ENCODE measurements at regions not wholly inside any gene's neighbourhood (a gene's known extent, or its start where the extent isn't known, plus 50 kb on each side); places are given as distances from the start of the nearest gene placed in this dataset.

DNA sequence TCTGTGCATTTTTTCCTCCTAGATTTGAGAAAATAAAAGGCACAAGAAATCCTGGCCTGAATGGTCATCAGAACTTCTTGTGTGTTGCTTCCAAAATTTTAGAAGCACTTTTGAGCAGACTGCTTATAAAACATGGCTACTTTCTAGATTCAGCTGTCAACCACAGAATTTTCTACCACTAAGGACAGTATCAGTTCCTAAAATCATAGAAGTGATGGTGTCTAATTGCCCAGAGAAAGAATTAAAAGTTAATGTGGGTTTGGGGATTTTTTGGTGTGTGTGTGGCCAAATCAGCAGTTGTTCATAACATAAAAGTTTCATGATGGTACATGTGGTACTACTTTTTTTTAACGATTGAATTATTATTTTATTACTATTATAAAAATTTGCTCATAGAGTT lies 171.4 kb upstream of the SNX7 start:
- no peak for DNase-seq (ENCODE audit: low spot score)
- in situ Hi-C loops (cut with HindIII; ENCODE audit: low sequenced_read_pairs): no loop called here

DNA sequence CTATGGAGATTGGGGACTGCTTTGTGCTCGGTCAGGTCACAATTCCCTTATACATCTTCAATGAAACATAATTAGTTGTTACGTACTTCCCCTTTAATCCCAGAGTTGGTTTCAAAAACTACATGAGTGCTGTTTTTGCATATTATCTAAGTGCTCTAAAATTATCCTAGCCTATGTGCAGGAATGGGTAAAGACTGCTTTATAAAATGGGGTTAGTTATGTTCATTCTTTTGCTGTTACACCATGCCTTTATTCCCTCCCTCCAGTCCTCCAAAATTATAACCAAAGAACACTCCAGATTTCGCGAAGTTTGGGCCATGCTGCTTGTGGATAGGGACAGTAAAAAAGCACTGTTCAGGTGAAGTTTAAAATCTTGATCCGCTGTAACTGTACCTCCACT lies 173.9 kb upstream of the SNX7 start:
- DNase-seq (ENCODE audit: low spot score): no peak
- in situ Hi-C loops (cut with HindIII; ENCODE audit: low sequenced_read_pairs): no loop called here

DNA sequence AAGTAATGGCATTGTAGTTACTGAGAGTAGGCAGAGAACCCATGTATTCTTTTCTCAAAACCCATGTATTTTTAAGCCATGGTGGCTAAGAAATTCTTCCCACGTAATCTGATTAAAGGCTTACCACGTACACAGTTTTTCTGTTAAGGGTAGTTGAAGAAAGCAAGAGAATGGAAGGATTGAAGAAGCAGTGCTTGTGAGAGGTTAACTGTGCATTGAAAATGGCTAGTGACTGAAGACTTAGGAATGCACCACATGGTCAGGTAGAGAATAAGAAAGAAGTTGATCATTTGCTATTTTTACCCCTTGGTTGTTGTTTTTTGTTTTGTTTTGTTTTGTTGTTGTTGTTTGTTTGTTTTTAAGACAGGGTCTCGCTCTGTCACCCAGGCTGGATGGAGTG lies 178.9 kb upstream of the SNX7 start:
- DNase-seq (ENCODE audit: low spot score): no peak
- in situ Hi-C loops (cut with HindIII; ENCODE audit: low sequenced_read_pairs): no loop called here

DNA sequence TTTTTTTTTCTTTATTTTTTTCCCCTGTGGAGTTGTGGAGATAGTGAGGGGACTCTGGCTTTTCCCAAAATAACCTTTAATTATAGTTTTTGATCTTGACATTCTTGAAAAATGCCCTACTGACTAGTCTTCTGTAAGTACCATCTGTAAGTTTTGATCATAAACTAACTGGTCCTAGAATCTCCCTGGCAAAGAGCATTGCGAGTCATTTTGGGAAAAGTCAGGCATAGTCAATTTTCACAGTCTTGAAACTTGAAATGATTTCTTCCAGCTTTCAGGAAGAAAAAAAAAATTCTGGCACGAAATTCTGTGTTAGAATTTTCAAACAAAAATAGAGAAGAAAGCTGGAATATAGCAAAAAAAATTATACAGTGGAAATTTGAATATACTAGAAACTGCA lies 181.2 kb upstream of the SNX7 start:
- in situ Hi-C loops (cut with HindIII; ENCODE audit: low sequenced_read_pairs): no loop called here
- no peak for DNase-seq (ENCODE audit: low spot score)

DNA sequence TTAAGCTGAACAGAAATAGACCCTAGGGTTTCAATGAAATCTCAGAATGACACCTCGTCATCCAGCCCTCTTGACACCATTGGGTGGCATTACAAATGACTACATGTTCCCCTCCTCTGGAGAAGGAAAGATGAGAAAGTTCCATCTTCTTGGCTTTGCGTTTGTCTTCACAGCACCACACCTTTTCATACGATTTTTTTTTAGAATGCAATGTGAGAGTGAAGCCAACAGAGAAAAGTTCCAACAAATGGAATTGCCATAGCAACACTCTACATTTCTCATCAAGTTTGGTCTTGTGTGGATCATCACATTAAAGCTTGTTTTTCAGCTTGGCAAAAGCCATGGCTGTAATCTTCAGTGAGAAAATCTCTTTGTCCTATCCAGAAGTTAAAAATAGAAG lies 183.4 kb upstream of the SNX7 start:
- DNase-seq (ENCODE audit: low spot score): no peak
- in situ Hi-C loops (cut with HindIII; ENCODE audit: low sequenced_read_pairs): no loop called here

DNA sequence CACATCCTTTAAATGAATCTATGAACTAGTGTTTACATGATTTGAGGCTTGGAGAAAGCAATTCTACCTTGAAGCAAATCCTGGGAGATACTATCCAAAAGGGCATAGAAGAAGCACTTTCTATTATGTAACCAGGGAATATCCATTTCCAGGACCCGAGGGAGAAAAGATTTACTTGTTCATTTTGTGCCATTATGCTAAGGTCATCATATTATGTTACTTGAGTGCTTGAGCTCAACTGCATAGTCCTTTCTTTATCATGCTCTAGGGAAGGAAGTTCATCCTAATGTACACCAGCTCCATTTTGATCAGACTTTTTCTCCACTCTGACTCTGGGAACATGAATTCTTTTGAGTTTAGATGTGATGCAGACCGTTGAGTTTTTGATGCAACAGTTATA lies 188.6 kb upstream of the SNX7 start:
- DNase-seq (ENCODE audit: low spot score): no peak
- in situ Hi-C loops (cut with HindIII; ENCODE audit: low sequenced_read_pairs): no loop called here

DNA sequence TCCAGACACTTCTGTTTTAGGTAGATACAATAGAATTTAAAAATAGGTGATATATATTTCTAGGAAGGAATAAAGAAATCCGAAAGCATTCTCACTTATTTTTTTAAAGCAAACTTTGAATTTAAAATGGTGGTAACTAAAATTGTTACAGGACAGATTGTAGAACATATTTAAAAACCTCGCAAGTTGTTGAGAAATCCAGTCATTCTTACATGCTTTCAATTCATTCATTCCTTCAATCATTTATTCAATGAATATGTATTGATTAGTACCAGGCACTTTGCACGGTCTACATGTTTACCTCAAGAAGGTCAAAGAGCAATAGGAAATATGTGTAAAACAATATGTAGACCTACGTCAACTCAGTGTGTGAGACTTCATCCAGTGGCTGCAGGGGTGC lies 189.9 kb upstream of the SNX7 start:
- DNase-seq (ENCODE audit: low spot score): no peak
- in situ Hi-C loops (cut with HindIII; ENCODE audit: low sequenced_read_pairs): no loop called here

DNA sequence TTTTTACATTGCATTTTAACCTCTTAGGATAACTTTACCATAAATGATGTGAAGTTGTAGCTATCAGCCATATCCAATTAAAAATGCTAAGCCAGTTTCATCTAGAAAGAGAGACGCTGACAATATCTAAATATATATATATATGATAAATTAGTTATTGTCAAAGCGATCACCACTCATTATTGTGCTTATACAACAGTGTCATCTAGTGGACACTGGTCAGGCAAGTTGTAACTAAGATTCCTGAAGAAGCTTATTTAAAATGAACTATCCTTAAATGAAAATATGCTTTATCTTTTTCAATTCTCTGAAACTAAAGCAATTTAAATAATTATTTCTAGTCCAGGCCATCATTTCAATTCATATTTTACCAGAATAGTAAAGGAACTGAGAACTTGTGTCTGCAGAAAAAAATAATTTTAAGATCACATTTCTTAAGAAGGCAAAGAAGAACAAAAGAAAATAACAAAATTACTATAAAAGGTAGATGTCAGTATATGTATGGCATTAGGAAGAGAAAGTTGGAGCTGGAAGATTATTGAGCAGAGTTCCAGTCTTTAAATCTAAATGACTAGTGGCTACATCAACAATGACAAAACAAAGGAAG lies 193.3 kb upstream of the SNX7 start:
- in situ Hi-C loops (cut with HindIII; ENCODE audit: low sequenced_read_pairs): no loop called here
- peak; percentile 6 for DNase-seq (ENCODE audit: low spot score)

DNA sequence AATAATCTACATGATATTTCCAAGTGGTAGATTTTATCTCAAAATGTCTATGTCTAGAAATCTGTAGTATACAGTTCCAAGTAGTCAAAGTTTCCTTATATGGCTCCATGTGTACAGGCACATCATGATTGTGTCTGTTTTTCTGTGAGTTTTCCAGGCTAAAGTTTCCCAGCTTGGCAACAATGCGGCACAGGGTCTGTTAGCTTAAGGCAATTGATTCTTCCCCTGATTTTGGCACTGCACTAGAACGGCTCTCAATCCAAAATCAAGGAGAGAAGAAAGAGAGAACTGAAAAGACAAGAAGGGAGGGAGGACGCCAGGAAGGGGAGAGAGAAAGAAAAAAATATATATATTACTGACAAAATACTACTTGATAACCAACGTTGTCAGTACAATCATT lies 193.9 kb upstream of the SNX7 start:
- in situ Hi-C loops (cut with HindIII; ENCODE audit: low sequenced_read_pairs): no loop called here

DNA sequence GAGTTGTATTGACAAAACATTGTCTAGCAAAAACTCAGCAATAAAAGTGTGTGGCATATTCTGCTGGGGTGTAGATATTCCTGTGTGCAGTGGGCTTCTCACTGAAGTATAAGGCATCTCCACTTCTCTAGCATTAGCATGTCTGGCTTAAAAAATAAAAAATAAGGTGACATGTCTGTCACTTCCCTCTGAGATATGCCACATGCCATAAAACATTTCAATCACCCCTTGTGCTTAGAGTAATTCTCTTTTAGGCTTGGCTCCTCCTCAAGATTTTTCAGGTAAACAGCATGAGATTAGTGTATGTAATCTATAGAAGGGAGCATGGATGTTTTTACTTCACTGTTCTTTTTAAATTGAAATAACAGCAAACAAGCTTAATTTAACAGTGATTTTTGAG lies 194.4 kb upstream of the SNX7 start:
- DNase-seq (ENCODE audit: low spot score): no peak
- in situ Hi-C loops (cut with HindIII; ENCODE audit: low sequenced_read_pairs): no loop called here

More for the DNA sequence above, 193.9 kb upstream of the SNX7 start:
- DNase-seq (ENCODE audit: low spot score): no peak

DNA sequence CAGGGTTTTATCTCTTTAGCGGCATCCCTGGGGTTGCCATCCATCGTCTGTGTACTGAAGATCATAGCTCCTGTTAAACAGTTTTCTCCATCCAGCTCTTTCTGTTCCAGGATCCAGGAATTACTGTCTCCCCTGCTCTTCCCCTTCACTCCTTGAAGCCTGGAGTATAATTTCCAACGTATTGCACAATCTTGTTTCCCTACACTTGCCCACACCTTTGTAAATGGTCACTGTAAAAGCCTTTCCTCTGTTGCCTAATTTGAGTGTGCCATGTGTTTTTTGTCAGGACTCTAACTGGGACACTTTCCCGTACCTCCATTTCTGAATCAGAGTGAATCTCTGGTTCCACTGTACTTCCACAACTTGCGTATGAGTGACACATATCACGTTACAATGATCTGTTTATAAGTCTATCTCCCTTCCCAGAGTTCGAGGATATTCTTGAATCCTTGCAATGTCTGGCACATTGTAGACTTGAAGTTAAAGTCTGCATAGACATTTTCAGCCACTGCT lies 199.6 kb upstream of the SNX7 start:
- in situ Hi-C loops (cut with HindIII; ENCODE audit: low sequenced_read_pairs): no loop called here
- DNase-seq (ENCODE audit: low spot score): no peak

DNA sequence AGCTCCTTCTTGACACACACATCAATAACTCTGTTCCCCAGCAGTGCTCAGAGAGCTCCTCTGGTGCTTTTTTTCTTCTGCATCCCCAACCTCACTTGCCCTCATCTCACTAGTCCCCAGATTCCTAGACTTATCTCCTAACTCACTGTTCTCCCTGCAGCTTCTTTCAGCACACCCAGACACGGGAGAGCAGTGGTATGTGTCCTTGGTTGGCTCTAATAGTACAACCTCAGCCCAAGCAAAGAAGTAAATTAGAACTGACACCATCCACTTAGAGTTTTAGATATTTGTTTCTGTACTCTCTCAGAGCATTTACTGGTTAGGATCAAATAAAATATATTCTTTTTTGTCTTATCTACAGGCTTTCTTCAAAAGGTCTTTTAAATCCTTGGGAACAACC lies 201.4 kb upstream of the SNX7 start:
- DNase-seq (ENCODE audit: low spot score): no peak
- in situ Hi-C loops (cut with HindIII; ENCODE audit: low sequenced_read_pairs): no loop called here

DNA sequence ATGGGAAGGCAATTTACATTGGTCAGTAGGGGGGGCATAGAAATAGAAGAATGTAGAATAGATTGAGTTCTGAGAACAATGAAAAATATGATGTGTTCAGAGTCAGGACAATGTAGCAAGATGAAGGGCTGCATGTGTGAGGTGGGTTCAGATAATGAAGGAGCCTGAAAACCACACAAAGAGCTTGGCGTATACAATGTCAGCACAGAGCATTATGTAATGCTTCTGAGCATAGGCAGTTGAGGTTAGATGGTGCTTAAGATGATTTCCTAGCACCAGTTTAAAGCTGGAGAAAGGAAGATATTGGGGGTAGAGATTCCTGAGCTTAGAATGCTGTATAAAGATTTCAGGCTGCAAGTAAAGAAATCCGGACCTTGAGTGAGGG lies 202.0 kb upstream of the SNX7 start:
- in situ Hi-C loops (cut with HindIII; ENCODE audit: low sequenced_read_pairs): no loop called here
- DNase-seq (ENCODE audit: low spot score): no peak

DNA sequence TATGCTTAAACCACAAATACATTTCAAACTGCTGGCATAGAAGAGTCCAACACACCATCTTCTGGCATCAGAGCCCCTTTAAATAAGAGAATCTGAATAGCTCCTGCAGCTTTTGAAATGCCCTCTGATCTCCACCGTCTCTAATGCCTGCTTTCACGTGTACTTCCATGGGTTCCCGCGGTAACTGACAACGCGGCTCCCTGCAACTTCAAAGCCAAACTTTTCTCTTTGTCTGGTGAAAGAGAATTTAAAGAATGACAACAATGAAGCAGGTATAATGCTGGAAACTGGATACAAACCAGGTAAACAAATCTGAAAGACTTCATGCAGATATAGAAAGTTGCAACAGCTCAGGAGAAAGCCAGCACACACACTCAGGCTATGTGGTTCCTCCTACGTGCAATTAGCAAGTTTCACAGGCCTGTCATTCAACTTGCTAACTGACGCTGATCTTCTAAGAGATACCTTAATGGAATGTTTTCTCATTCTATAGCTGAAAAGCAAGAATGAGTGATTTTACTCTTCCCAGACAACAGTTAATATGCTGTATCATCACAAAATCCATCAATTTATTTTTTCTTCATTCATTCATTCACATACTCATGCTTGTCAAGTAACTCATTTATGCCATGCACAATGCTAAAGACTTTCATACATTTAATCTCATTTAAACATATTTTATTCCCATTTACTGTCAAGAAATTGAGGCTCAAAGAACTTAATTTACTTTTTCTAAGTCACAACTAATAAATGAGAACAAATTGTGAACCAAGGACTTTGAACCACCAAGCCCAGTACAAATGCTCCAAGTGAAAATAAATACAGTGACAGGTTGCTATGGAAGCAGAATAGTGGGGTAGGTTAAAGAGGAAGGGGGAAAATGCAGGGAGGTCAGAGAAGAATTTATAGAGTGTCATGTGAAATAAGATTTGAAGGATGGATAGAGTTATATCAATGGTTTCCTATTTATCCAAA lies 202.7 kb upstream of the SNX7 start:
- in situ Hi-C loops (cut with HindIII; ENCODE audit: low sequenced_read_pairs): no loop called here

DNA sequence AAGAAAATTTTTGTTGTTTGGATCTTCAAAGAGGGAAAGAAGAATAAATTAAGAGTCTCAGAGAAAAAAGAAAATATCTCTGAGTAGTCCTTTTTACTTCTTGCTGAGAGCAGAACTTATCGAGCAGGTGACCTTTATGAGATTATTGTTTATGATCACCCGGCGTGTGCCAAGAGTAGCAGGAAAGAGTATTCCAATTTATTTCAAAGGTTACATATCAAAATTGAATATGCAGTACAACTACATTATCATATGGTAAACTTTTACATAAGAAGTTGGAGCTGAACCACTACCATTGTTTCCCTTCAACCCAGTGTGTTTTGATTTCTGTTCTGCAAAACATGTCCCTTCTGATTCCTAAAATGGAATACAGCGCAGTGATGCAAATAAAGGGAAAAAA lies 204.3 kb upstream of the SNX7 start:
- in situ Hi-C loops (cut with HindIII; ENCODE audit: low sequenced_read_pairs): no loop called here
- no peak for DNase-seq (ENCODE audit: low spot score)

More for the DNA sequence above, 202.7 kb upstream of the SNX7 start:
- no peak for DNase-seq (ENCODE audit: low spot score)

DNA sequence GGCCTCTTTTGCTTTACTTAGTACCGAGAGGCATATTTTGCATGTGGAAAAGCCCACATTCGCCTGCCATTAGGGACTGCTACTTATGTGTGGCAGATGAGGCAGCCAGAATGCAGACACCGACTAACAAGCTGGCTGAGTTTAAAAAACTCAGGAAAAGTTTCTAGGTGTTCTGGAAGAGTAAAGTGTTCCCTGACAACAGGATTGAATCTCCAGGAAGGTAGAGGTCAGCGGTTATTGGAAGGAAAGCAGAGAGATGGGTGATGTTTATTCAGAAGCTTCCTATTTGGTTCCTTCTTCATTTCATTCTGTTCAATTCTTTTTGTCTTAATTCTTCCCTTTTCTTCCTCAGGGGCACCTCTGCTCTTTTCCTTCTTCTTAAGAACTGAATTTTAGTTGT lies 206.9 kb upstream of the SNX7 start:
- in situ Hi-C loops (cut with HindIII; ENCODE audit: low sequenced_read_pairs): no loop called here
- no peak for DNase-seq (ENCODE audit: low spot score)

DNA sequence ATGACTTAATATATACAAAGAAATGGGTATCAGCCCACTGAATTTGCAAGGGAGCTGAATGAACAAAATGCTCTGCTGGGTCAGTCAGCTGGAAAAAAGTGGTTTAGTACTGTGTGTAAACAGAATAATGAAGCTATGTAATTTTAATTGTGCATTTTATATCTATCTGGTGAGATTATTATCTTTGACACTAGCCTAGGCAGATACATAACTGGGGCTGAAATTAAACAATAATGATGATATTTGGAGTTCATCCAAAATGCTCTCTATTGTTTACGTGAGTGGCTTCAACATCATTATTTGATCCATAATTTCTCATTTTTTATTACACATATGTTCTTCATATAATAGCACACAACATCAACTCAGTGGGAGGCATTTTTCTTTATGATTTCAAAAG lies 208.5 kb upstream of the SNX7 start:
- in situ Hi-C loops (cut with HindIII; ENCODE audit: low sequenced_read_pairs): no loop called here
- no peak for DNase-seq (ENCODE audit: low spot score)

DNA sequence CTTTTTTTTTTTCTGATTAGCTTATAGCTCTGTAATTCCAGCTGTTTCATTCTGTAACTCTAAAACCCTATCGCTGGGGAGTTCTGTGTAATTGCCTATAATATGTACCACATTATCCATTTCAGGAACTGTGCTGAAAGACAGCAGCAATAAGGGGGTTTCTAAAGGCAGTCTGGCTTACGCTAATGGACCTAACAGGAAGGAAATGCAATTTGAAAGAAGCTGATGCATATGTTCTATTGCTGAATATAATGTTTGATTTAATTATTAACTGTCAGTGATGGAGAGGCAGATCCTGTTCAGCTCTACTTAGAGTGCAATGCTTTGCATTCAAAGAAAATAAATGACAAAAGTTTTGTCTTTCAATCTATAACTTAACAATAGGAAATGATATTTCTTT lies 209.4 kb upstream of the SNX7 start:
- in situ Hi-C loops (cut with HindIII; ENCODE audit: low sequenced_read_pairs): no loop called here
- no peak for DNase-seq (ENCODE audit: low spot score)

DNA sequence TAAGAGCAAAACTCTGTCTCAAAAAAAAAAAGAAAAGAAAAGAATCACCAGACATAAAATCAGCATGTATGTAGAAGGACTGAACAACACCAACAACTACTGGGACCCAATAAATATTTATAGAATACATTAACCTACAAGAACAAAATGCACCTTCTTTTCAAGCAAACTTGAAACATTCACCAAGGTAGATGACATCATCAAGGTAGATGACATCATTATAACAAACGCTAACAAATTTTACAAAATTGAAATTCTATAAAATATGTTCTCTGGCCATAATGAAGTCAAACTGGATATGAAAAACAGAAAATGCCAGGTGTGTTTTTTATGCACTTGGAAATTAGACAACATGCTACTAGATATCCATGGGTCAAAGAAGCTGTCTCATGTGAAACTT lies 220.2 kb upstream of the SNX7 start:
- DNase-seq (ENCODE audit: low spot score): no peak
- in situ Hi-C loops (cut with HindIII; ENCODE audit: low sequenced_read_pairs): no loop called here

DNA sequence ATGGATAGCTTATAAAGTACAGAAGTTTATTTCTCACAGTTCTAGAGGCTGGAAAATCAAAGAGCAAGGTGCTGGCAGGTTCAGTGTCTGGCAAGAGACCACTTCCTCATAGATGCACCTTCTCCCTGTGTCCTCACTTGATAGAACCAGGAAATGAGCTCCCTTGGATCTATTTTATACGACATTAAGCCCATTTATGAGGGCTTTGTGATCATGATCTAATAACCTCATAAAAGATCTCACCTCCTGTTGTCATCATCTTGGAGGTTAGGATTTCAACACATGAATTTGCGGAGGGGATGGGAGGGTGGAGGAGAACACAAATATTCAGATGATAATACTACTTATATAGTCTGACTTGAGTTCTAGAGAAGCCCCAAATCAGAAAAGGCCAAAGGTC lies 222.1 kb upstream of the SNX7 start:
- no peak for DNase-seq (ENCODE audit: low spot score)
- in situ Hi-C loops (cut with HindIII; ENCODE audit: low sequenced_read_pairs): no loop called here

DNA sequence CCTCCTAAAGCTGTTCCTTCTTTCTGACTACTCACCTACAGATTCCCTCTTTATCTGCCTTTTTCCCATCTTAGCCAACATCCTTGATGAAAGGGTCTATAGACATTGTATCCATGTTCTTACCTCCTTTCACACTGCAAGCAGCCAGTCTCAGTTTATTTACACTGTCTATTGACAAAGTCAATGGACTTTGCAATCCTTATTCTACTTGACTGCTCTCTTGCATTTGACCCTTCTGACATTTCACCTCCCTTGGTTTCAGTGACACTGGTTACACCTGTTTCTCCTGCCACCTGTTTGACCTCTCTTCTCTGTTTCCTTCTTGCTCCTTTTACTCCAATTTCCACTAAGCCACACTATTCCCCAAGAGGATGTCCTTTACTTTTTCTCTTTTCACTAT lies 224.0 kb upstream of the SNX7 start:
- in situ Hi-C loops (cut with HindIII; ENCODE audit: low sequenced_read_pairs): no loop called here
- no peak for DNase-seq (ENCODE audit: low spot score)
